NCI-H82 (cell line): ENCODE measurements at regions not wholly inside any gene's neighbourhood (a gene's known extent, or its start where the extent isn't known, plus 50 kb on each side); places are given as distances from the start of the nearest gene placed in this dataset.

ENCODE experiments used
- DNase-seq: peaks from one replicate; lab custom pipeline; 2025; lab: John Stamatoyannopoulos, UW

DNA sequence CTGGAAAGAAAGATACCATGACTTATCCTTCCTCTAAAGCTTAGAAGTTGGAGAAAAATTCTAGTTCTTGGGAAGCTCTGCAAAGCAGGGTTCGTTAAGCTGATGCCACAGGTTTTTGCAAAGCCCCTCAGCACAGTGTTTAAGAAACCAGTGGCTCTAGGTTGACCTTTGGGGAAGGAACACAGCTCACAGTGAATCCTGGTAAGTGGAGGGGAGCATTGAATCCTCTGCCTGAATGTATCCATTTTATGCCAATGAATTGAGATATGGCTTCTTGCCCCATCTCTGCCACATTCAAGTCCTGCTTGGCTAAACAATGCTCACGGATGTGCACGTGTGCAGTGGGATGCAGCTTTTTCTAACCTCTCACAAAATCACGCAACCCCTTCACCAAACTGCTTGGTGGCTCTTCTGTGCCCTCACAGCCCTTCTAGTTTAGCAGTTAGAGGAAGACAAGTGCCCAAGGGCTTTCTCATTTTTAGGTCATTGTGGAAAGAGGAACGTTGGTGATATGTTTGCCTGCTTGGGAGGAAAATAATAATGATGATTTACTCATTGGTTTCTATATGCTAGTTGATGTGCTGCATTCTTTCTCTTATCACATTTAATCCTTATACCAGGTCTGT, 111.3 kb downstream of the DAD1 start:
- no peak for DNase-seq

DNA sequence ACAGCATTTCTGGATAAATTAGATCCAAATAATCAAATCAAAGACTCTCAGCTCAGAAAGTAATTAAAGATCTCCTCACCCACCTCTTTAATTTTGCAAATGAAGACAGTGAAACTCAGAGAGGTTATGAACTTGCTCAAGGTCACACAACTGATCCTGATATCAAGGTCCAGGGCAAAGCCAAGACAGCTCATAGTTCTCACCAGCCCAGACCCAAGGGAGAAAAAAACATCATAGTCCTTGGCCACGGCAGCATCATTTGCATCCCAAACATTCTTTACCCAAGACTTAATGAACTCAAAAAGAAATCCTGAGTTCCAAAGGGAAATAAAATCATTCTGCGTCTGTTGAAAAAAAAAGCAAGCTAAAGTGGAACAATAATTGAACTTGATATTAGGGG, 112.1 kb downstream of the DAD1 start:
- no peak for DNase-seq

- peak; percentile 15 for DNase-seq
Observed at GRCh38 chr14:22476005-22476751, 112.8 kb downstream of the DAD1 start.

- peak; percentile 64 for DNase-seq
Observed at GRCh38 chr14:22475381-22475780, 113.6 kb downstream of the DAD1 start.

DNA sequence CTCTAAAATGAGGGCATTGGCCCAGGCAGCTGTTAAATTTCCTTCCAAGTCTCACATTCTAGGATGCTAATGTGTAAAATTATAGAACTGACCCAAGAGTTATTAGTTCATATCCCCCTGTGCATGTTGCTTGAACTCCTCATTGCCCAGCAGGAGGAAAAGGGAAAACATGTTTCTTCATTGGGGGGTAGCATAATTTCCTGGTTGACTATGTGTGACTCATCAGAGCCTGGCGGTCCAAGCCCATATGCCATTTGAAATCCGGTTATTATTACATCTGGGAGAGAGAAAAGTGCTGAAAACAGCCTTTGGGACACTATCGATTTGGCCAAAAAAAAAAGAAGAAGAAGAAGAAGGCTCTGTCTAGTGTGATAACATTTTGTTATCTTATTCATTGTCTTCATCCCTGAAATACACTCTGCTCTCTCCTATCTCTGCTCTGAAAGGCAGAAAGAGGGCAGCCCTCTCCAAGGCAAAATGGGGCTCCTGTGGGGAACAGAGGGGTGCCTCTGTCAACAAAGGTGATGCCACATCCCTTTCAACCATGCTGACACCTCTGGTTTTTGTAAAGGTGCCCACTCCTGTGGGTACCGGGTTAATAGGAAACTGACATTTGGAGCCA, 114.2 kb downstream of the DAD1 start:
- no peak for DNase-seq

DNA sequence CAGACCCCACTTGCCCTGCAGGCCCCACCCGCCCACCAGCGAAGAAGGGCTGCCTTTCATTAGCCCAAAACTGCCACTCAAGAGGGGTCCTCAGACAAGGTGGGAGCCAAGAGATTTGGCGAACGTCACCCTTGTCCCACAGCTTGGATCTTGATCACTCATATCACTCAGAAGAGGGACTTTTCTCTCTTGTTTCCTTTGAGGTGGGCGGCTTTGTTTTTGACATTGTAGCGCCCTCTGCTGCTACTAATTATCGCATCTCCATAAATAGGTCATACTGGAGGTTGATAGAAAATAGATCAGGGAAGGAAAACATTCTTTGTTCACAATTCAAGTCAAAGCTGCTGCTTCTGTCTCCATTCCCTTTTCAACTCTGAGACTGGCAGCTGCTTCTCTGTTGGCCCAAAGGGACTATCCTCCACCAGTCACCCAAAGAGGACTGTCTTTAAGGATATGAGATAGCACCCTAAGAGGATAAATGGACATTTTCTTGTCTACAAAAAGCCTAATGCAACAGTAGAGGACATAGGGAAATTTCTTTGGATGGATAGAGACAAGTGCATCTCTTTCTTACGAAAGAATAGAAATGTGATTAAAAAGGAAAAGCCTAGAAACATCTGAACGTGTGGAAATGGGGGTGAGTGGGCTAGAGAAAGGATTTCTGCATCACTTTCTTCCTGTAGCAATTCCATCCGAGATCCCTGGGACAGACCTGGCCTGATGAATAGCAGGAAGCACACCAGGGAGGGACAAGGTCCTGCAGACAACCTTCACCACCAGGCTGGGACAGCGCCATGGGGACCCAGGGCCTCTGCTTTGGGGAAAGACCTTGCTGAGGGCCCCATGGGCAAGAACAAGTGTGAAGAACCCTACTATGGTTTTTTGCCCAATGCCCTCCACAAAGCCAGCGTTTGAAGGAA, 115.8 kb downstream of the DAD1 start:
- DNase-seq, result peak; percentile 56

- DNase-seq, result peak; percentile 92
Observed at GRCh38 chr14:22472466-22472865, 116.6 kb downstream of the DAD1 start.

- peak; percentile 88 for DNase-seq
Observed at GRCh38 chr14:22471545-22472121, 117.4 kb downstream of the DAD1 start.

- no peak for DNase-seq
Observed at GRCh38 chr14:22469538-22470303, 119.3 kb downstream of the DAD1 start.

DNA sequence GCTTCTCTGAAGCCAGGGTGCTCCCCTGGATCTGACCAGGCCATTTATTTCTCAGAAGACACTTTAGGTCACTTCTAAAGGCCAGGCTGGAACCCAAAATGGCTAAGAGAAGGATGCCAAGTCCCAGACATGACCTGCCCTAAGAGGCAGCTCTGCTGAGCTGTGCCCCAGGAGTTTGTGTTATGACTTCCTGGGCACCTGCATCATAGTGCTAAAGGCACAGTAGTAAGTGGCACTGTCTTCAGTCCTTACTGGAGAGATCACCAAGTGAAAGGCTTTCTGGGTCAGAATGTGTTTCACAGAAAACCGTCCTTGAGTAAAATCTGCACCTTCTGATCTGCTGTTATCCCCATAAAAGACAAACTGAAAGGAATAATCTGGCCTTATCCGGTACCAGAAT, 120.2 kb downstream of the DAD1 start:
- DNase-seq, result no peak

DNA sequence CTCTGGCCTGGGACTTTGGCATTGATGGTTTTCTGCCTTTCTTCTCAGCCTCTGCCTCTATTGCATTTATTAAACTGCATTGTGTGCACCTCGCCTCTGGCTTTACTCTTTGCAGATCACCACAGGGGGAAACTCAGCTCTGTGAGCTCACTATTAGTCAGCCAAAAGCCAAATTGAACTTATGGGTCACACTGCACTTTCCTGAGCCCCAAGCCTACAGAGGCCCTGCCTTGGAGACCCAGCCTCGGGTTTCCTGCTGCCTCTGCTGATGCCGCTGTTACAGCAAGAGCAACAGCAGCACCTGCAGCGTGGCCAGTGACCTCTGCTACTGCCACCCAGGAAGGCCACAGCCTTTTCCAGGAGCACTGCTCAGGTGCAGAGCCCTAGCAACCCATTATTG, 122.5 kb downstream of the DAD1 start:
- no peak for DNase-seq

DNA sequence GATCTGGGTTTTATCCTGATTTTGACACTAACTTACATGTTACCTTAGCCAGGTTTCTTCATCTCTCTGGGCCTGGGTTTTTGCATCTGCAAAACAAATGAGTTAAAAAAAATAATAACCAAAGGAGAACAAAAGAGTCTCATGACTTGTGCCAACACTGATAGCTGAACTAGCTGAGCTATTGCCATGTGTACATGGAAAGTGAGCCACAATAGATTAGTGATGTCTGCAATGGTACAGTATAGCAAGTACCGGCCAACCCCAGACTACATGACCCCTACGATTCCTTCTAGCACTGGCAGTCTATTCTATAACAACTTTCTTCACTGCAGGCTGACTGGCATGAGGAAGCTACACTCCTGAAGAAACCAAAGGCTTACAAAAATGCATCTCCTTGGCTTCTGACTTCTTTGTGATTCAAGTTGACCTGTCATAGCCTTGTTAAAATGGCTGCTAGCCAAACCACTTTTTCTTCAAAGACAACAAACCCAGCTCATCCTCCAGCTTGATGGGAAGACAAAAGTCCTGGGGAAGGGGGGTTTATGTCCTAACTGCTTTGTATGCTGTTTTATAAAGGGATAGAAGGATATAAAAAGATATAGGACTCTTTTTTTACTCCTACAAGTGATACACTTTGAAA, 123.7 kb downstream of the DAD1 start:
- DNase-seq, result no peak

GRCh38 chr14:22464422-22465142, 124.4 kb downstream of the DAD1 start:
- DNase-seq, result no peak

GRCh38 chr14:22463763-22464173, 125.3 kb downstream of the DAD1 start:
- DNase-seq, result no peak

DNA sequence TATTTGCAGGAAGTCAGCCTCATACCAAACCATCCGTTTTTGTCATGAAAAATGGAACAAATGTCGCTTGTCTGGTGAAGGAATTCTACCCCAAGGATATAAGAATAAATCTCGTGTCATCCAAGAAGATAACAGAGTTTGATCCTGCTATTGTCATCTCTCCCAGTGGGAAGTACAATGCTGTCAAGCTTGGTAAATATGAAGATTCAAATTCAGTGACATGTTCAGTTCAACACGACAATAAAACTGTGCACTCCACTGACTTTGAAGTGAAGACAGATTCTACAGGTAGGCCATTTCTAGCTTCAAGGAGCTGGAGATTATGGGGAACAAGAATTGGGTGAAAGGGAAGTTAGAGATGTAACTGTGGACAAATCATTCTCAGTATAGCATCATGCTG, 126.1 kb downstream of the DAD1 start:
- DNase-seq, result no peak

- no peak for DNase-seq
Observed at GRCh38 chr14:22460461-22461195, 128.4 kb downstream of the DAD1 start.

DNA sequence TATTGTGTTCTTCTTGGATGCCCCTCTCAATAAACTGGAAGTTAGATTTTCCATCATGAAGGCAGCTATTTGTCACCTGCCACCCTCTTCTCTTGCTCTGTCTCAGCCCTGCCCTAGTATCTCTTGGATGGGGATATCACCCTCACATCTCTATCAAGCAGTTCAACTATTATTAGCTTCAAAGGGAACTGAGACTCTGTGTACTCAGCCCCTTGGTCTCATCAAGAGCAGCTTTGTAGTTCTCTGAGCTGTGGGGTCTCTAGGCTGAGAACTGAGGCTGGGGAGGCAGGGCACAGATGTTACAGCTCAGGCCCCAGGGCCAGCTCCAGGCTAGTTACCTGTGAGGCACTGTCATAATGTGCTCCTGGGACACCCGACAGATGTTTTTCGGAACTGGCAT, 130.3 kb downstream of the DAD1 start:
- no peak for DNase-seq

DNA sequence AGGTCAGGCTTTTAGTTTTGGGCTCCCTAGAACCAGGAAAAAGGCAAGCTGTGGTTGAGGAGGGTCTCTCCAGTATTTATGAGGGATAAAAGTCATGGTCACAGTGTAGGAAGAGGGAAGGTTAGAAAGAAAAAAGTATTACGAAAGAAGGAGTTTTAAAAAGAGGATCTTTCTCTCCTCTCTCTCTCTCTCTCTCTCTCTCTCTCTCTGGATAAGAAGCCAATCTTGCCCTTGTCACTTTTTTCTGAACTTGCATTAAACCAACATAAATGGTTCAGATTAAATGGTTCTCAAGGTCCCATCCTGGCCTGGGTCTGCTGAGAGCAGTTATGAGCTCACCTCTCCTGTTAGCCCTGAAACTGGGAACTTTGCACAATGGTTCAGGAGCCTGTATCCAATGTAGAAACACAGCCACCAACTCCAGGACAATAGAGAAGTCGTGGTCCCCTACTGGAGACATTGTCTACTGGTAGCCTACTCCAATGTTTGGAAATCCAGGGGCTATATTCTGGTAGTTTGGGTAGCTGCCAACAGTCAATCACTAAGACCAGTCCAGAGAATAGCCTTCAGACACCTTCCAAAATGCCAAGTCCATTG, 131.9 kb downstream of the DAD1 start:
- DNase-seq, result no peak

- no peak for DNase-seq
Observed at GRCh38 chr14:22456421-22456820, 132.6 kb downstream of the DAD1 start.
